KG1 (cell line): ENCODE measurements at regions not wholly inside any gene's neighbourhood (a gene's known extent, or its start where the extent isn't known, plus 50 kb on each side); places are given as distances from the start of the nearest gene placed in this dataset.
"Not testable (repeated sequence)": the region's sequence is repeated elsewhere in the genome, so short reads cannot be mapped to it uniquely, and the experiment has no call there.

Experiments used
- DNase-seq: peaks from one replicate; lab custom pipeline; 2025; lab: John Stamatoyannopoulos, UW

- DNase-seq, result not testable (repeated sequence)
Observed at GRCh38 chr10:33007731-33008381, 49.8 kb upstream of the ITGB1 start.
